ENCODE measurements at regions not wholly inside any gene's neighbourhood (a gene's known extent, or its start where the extent isn't known, plus 50 kb on each side); places are given as distances from the start of the nearest gene placed in this dataset.

GRCh38 chr12:46433829-46434228 lies 61.3 kb upstream of the SLC38A2 start:
- Histone ChIP-seq H3K27ac (no peak overlapping the region), H3K4me1 (replicated peaks in 1 of 2) (peaks cover 7 to 13% of the 10 kb centered on the region in 2 donors), H3K4me3 (no peak overlapping the region)
- WGBS, 10 experiments = 79 to 100% (median 90%) methylated on average over 1 to 3 of the region's 3 CpGs
- ATAC-seq (replicated peaks in 6 of 8) = no peak
- in situ Hi-C loops (cut with MboI; ENCODE audit: low pct_unique_long_range_greater_than_20kb in 2 of 9, low sequenced_read_pairs in 9 of 9, unreplicated experiment in 9 of 9) = no loop called here

- peaks cover 7 to 13% of the 10 kb centered on the region in 2 donors for H3K4me1 ChIP-seq (replicated peaks in 1 of 2)
- WGBS, 10 experiments = 60 to 100% (median 80%) methylated on average over 1 to 6 of the region's 6 CpGs
- in situ Hi-C loops (cut with MboI; ENCODE audit: low pct_unique_long_range_greater_than_20kb in 2 of 9, low sequenced_read_pairs in 9 of 9, unreplicated experiment in 9 of 9) = no loop called here
- no peak overlapping the region for H3K27ac ChIP-seq
- H3K4me3 ChIP-seq = no peak overlapping the region
- ATAC-seq (replicated peaks in 6 of 8) = no peak
Measured at GRCh38 chr12:46432325-46432724, 59.8 kb upstream of the SLC38A2 start.

- in situ Hi-C loops (cut with MboI; ENCODE audit: low pct_unique_long_range_greater_than_20kb in 2 of 9, low sequenced_read_pairs in 9 of 9, unreplicated experiment in 9 of 9) = no loop called here
- ATAC-seq (replicated peaks in 6 of 8) = peak in 7 of 8 experiments; percentile 26 to 87 (median 62)
- Histone ChIP-seq H3K4me1 (replicated peaks in 1 of 2) (peaks cover 7 to 13% of the 10 kb centered on the region in 2 donors), H3K4me3 (no peak overlapping the region), H3K27ac (no peak overlapping the region)
- WGBS, 10 experiments = 21 to 84% (median 40%) methylated on average over 1 to 2 of the region's 2 CpGs; no CpG with 5 or more reads in 1 of the 10 experiments
Measured at GRCh38 chr12:46430340-46430948, 57.9 kb upstream of the SLC38A2 start.

Data from motor neuron (in vitro differentiated cells).